Vagina (tissue), 2 donors: ENCODE measurements at regions not wholly inside any gene's neighbourhood (a gene's known extent, or its start where the extent isn't known, plus 50 kb on each side); places are given as distances from the start of the nearest gene placed in this dataset.

Experiments used
- DNase-seq, 2 donors: peaks; one replicate each; pipeline ENCODE4 v3.0.0-alpha.2; 2017; ENCODE audit errors: extremely low spot score in 2 of 2
- H3K27ac ChIP-seq: fragments of 200-600 bp; sonication (generic); one replicate; pipeline ENCODE4 v1.5.1; 2019
- H3K27me3 ChIP-seq: fragments of 200-600 bp; sonication (generic); one replicate; pipeline ENCODE4 v1.5.1; 2019
- H3K36me3 ChIP-seq, 2 donors: fragments of 200-600 bp; sonication (generic); one replicate each; pipeline ENCODE4 v1.5.1; 2017 to 2019
- H3K4me1 ChIP-seq: fragments of 200-600 bp; sonication (generic); one replicate; pipeline ENCODE4 v1.5.1; 2019
- H3K4me3 ChIP-seq, 2 donors: fragments of 200-600 bp; sonication (generic); 1 replicate in 1 of 2; 2 replicates in 1 of 2; pipeline ENCODE4 v1.5.1; 2016 to 2019
- H3K9me3 ChIP-seq: fragments of 200-600 bp; sonication (generic); one replicate; pipeline ENCODE4 v1.5.1; 2019
- POLR2A ChIP-seq, 2 donors: fragments of 450-650 bp; IDR thresholded peaks; one replicate each; pipeline ENCODE4 v1.6.1; 2017; ENCODE audit warnings: antibody characterized with exemption in 2 of 2, mild to moderate bottlenecking in 2 of 2, moderate library complexity in 2 of 2
- POLR2AphosphoS5 ChIP-seq, 2 donors: sonication (generic); formaldehyde crosslinking; IDR thresholded peaks; one replicate each; pipeline ENCODE4 v1.9.0; 2017; ENCODE audit warnings: antibody characterized with exemption in 2 of 2, mild to moderate bottlenecking in 2 of 2, low read depth in 1 of 2; ENCODE audit not compliant: insufficient read depth in 1 of 2
- intact Hi-C: fragments of 100-400 bp; cut with DNase I; formaldehyde crosslinking; loops from one replicate; pipeline ENCODE4 v1.15.1; 2023
- TF ChIP-seq, protein P1 (sequence below), 3 experiments: fragments of 450-650 bp in 2 of 3; fragments of 200-600 bp in 1 of 3; sonication (generic) in 1 of 3; IDR thresholded peaks; one replicate each; pipeline ENCODE4 v1.5.1; 2017 to 2019; ENCODE audit warnings: antibody characterized with exemption in 3 of 3, mild to moderate bottlenecking in 2 of 3, moderate library complexity in 2 of 3

DNA sequence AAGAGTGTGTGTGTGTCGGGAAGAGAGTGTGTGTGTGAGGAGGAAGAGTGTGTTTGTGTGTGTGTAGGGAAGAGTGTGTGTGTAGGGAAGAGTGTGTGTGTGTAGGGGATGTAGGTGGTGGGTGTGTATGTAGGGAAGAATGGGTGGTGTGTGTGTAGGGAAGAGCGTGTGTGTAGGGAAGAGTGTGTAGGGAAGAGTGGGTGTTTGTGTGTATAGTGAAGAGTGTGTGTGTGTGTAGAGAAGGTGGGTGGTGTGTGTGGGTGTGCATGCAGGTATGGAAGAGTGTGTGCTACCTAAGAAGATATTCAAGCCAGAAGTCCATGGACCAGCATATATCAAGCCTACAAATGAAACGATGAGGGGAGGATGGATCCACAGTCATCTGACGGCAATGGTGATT is 265.8 kb downstream of the FGF9 start:
- H3K36me3 ChIP-seq = no peaks in the 10 kb centered on the region
- intact Hi-C loops = no loop called here
- no peak overlapping the region for H3K4me3 ChIP-seq
- no peaks in the 10 kb centered on the region for H3K4me1 ChIP-seq
- TF ChIP-seq POLR2A (IDR thresholded peaks at IDR 0.05) (no peak), POLR2AphosphoS5 (IDR thresholded peaks at IDR 0.05; ENCODE audit: insufficient read depth in 1 of 2, low read depth in 1 of 2) (no peak)
- TF ChIP-seq, protein P1, sequence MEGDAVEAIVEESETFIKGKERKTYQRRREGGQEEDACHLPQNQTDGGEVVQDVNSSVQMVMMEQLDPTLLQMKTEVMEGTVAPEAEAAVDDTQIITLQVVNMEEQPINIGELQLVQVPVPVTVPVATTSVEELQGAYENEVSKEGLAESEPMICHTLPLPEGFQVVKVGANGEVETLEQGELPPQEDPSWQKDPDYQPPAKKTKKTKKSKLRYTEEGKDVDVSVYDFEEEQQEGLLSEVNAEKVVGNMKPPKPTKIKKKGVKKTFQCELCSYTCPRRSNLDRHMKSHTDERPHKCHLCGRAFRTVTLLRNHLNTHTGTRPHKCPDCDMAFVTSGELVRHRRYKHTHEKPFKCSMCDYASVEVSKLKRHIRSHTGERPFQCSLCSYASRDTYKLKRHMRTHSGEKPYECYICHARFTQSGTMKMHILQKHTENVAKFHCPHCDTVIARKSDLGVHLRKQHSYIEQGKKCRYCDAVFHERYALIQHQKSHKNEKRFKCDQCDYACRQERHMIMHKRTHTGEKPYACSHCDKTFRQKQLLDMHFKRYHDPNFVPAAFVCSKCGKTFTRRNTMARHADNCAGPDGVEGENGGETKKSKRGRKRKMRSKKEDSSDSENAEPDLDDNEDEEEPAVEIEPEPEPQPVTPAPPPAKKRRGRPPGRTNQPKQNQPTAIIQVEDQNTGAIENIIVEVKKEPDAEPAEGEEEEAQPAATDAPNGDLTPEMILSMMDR (IDR thresholded peaks at IDR 0.05) = no peak
- no peaks in the 10 kb centered on the region for H3K9me3 ChIP-seq
- DNase-seq = no peak
- no peaks in the 10 kb centered on the region for H3K27me3 ChIP-seq
- H3K27ac ChIP-seq = no peak overlapping the region

DNA sequence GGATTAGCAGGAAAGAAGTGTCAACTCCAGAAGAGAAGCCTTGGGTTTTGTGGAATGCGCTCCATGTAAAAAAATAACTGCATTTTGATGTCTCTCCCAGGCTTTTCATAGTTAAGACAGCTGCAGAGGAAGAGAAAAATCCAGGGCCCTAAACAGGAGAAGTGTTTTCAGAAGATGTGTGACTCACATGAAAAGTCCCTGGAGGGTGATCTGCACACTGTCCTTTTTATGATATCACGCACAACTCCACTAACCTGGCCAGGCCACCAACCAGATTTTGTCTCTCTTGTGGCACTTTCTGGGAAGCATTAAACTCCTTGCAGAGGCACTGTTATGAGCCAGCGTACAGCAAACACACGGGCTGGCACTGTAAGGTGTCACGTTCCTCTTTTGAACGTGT is 267.3 kb downstream of the FGF9 start:
- no peak overlapping the region for H3K27ac ChIP-seq
- no peaks in the 10 kb centered on the region for H3K36me3 ChIP-seq
- H3K27me3 ChIP-seq = no peaks in the 10 kb centered on the region
- TF ChIP-seq, protein P1 (IDR thresholded peaks at IDR 0.05) = no peak
- TF ChIP-seq POLR2AphosphoS5 (IDR thresholded peaks at IDR 0.05; ENCODE audit: insufficient read depth in 1 of 2, low read depth in 1 of 2) = no peak
- TF ChIP-seq POLR2A (IDR thresholded peaks at IDR 0.05) = no peak
- intact Hi-C loops = no loop called here
- no peak overlapping the region for H3K4me3 ChIP-seq
- no peaks in the 10 kb centered on the region for H3K4me1 ChIP-seq
- no peak for DNase-seq
- H3K9me3 ChIP-seq = no peaks in the 10 kb centered on the region

DNA sequence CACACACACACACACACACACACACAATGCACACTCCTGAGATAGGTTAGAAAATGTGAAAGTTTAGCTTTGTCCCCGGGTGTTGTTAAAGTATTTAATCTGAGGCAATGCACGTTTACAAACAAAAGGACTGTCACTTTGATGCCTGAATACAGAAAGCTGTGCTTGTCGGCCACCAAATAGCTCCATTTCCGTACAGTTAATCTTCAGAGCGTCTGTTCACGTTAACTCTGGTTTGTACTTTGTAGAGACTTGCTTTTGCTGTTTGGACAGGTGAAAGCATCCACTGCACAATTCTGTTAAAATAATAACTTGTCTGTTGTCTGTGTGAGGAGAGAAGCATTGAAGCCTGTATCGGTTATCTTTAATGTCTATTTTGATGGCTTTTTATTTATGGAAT is 267.8 kb downstream of the FGF9 start:
- no peak for DNase-seq
- Histone ChIP-seq H3K27me3 (no peaks in the 10 kb centered on the region), H3K4me3 (no peak overlapping the region), H3K4me1 (no peaks in the 10 kb centered on the region), H3K9me3 (no peaks in the 10 kb centered on the region), H3K36me3 (no peaks in the 10 kb centered on the region), H3K27ac (no peak overlapping the region)
- TF ChIP-seq POLR2AphosphoS5 (IDR thresholded peaks at IDR 0.05; ENCODE audit: insufficient read depth in 1 of 2, low read depth in 1 of 2) (no peak), POLR2A (IDR thresholded peaks at IDR 0.05) (no peak)
- TF ChIP-seq, protein P1 (IDR thresholded peaks at IDR 0.05) = no peak
- intact Hi-C loops = no loop called here

DNA sequence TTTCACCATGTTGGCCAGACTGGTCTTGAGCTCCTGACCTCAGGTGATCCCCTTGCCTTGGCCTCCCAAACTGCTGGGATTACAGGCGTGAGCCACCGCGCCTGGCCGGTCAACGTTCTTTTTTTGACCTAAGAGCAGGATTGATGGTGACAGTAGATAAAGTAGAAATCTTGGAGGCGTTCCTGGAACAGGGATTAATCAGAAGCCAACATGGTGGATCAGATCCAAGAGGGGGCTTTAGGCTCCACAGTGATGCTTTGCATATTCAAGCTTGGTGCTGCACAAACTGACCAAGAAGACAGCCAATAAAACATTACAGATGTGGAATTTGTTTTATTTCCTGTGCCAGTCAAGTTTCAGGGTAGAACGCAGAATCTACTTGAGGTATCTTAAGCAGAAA is 271.2 kb downstream of the FGF9 start:
- TF ChIP-seq POLR2AphosphoS5 (IDR thresholded peaks at IDR 0.05; ENCODE audit: insufficient read depth in 1 of 2, low read depth in 1 of 2) (no peak), POLR2A (IDR thresholded peaks at IDR 0.05) (no peak)
- TF ChIP-seq, protein P1 (IDR thresholded peaks at IDR 0.05) = no peak
- H3K4me3 ChIP-seq = no peak overlapping the region
- no peak for DNase-seq
- H3K36me3 ChIP-seq = no peaks in the 10 kb centered on the region
- H3K9me3 ChIP-seq = no peaks in the 10 kb centered on the region
- intact Hi-C loops = no loop called here
- H3K27ac ChIP-seq = no peak overlapping the region
- no peaks in the 10 kb centered on the region for H3K4me1 ChIP-seq
- H3K27me3 ChIP-seq = no peaks in the 10 kb centered on the region

DNA sequence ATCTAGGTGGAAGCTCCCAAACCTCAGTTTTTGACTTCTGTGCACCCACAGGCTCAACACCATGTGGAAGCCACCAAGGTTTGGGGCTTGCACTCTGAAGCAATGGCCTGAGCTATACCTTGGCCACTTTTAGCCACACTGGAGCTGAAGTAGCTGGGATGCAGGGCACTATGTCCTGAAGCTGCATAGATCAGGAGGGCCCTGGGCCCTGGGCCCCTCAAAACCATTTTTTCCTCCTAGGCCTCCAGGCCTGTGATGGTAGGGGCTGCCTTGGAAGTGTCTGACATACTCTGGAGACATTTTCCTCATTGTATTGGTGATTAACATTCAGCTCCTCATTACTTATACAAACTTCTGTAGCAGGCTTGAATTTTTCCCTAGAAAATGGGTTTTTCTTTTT is 273.7 kb downstream of the FGF9 start:
- DNase-seq = no peak
- no peak for TF ChIP-seq POLR2A (IDR thresholded peaks at IDR 0.05)
- TF ChIP-seq, protein P1 (IDR thresholded peaks at IDR 0.05) = no peak
- TF ChIP-seq POLR2AphosphoS5 (IDR thresholded peaks at IDR 0.05; ENCODE audit: insufficient read depth in 1 of 2, low read depth in 1 of 2) = no peak
- H3K4me3 ChIP-seq = no peak overlapping the region
- H3K9me3 ChIP-seq = no peaks in the 10 kb centered on the region
- H3K4me1 ChIP-seq = no peaks in the 10 kb centered on the region
- no peaks in the 10 kb centered on the region for H3K27me3 ChIP-seq
- no peaks in the 10 kb centered on the region for H3K36me3 ChIP-seq
- H3K27ac ChIP-seq = no peak overlapping the region
- intact Hi-C loops = no loop called here
